Ovary (tissue), 3 donors: ENCODE measurements at regions not wholly inside any gene's neighbourhood (a gene's known extent, or its start where the extent isn't known, plus 50 kb on each side); places are given as distances from the start of the nearest gene placed in this dataset.

Experiments
- POLR2A ChIP-seq: fragments of 450-650 bp; IDR thresholded peaks from one replicate; pipeline ENCODE4 v1.6.1; 2017; ENCODE audit warnings: antibody characterized with exemption, mild to moderate bottlenecking, moderate library complexity
- TF ChIP-seq, protein P1 (sequence below), 3 donors: fragments of 450-650 bp in 2 of 3; fragments of 200-600 bp in 1 of 3; IDR thresholded peaks; one replicate each; pipeline versions ENCODE4 v1.5.1 to v1.8.0; 2016 to 2022; ENCODE audit warnings: antibody characterized with exemption in 3 of 3, mild to moderate bottlenecking in 1 of 3
- donor health status: DM: no; HTN: no; CAD: no.

DNA sequence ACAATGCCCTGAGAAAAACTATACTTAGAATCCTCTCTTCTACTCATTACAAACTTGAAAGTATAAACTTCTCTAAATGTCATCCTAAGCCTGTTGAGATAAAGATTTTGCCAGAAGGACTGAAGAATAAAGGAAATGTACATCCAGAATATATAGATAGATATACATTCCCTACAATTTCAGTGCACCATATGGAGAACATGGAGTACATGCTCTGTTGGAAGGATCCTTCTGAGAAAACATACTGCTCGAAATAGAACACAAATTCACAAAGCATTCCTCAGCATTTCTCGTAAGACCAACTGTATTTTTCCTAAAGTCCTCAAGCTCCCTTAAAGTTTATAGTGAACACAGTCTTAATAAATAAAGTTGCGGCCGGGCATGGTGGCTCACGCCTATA, 69.7 kb upstream of the RASA1 start:
- TF ChIP-seq POLR2A: no peak
- TF ChIP-seq, protein P1, sequence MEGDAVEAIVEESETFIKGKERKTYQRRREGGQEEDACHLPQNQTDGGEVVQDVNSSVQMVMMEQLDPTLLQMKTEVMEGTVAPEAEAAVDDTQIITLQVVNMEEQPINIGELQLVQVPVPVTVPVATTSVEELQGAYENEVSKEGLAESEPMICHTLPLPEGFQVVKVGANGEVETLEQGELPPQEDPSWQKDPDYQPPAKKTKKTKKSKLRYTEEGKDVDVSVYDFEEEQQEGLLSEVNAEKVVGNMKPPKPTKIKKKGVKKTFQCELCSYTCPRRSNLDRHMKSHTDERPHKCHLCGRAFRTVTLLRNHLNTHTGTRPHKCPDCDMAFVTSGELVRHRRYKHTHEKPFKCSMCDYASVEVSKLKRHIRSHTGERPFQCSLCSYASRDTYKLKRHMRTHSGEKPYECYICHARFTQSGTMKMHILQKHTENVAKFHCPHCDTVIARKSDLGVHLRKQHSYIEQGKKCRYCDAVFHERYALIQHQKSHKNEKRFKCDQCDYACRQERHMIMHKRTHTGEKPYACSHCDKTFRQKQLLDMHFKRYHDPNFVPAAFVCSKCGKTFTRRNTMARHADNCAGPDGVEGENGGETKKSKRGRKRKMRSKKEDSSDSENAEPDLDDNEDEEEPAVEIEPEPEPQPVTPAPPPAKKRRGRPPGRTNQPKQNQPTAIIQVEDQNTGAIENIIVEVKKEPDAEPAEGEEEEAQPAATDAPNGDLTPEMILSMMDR (IDR thresholded peaks at IDR 0.05): no peak
